Astrocyte (in vitro differentiated cells and primary cell): ENCODE measurements at regions not wholly inside any gene's neighbourhood (a gene's known extent, or its start where the extent isn't known, plus 50 kb on each side); places are given as distances from the start of the nearest gene placed in this dataset.

Experiments used
- DNase-seq: peaks from one replicate; pipeline ENCODE4 v3.0.0-alpha.2; 2010; ENCODE audit warnings: low read depth
- FAIRE-seq: peaks from 2 replicates; lab custom pipeline; 2011; peaks lifted over from hg19 to GRCh38; lab: Jason Lieb, UNC
- H2AFZ ChIP-seq: 2 replicates; pipeline ENCODE4 v1.6.0; 2012; ENCODE audit warnings: low read depth, low read length, inconsistent platforms
- H3K27ac ChIP-seq: 2 replicates; pipeline ENCODE4 v1.5.1; 2011; ENCODE audit warnings: low read depth, low read length, inconsistent platforms
- H3K27me3 ChIP-seq: 2 replicates; pipeline ENCODE4 v1.6.0; 2011; ENCODE audit warnings: low read length, inconsistent platforms; ENCODE audit not compliant: insufficient read depth
- H3K36me3 ChIP-seq: 2 replicates; pipeline ENCODE4 v1.5.1; 2011; ENCODE audit warnings: low read length, inconsistent platforms; ENCODE audit not compliant: insufficient read depth
- H3K4me1 ChIP-seq: 2 replicates; pipeline ENCODE4 v1.5.1; 2011; ENCODE audit warnings: low read length, inconsistent platforms; ENCODE audit not compliant: insufficient read depth
- H3K4me2 ChIP-seq: 2 replicates; pipeline ENCODE4 v1.6.0; 2012; ENCODE audit warnings: low read length, inconsistent platforms
- H3K4me3 ChIP-seq: 2 replicates; pipeline ENCODE4 v1.5.1; 2011; ENCODE audit warnings: low read depth, mild to moderate bottlenecking, low read length, inconsistent platforms; ENCODE audit not compliant: insufficient read depth
- H3K79me2 ChIP-seq: 2 replicates; pipeline ENCODE4 v1.6.0; 2012; ENCODE audit warnings: mild to moderate bottlenecking, low read length, inconsistent platforms; ENCODE audit not compliant: insufficient read depth
- H3K9ac ChIP-seq: 2 replicates; pipeline ENCODE4 v1.6.0; 2012; ENCODE audit warnings: mild to moderate bottlenecking, low read length, inconsistent platforms
- H3K9me3 ChIP-seq: 2 replicates; pipeline ENCODE4 v1.5.1; 2012; ENCODE audit warnings: low read depth, mild to moderate bottlenecking, low read length, inconsistent platforms; ENCODE audit not compliant: insufficient read depth
- H4K20me1 ChIP-seq: 2 replicates; pipeline ENCODE4 v1.6.0; 2012; ENCODE audit warnings: low read length, inconsistent platforms; ENCODE audit not compliant: insufficient read depth
- H3K27ac Mint-ChIP-seq: one replicate; pipeline ENCODE4 v1.8.0; 2021; ENCODE audit warnings: mild to moderate bottlenecking, mixed read lengths; ENCODE audit not compliant: unreplicated experiment
- H3K27me3 Mint-ChIP-seq: one replicate; pipeline ENCODE4 v1.8.0; 2021; ENCODE audit warnings: low read depth, mixed read lengths; ENCODE audit not compliant: unreplicated experiment
- H3K36me3 Mint-ChIP-seq: one replicate; pipeline ENCODE4 v1.8.0; 2021; ENCODE audit warnings: low read depth, mixed read lengths; ENCODE audit not compliant: unreplicated experiment
- H3K4me1 Mint-ChIP-seq: one replicate; pipeline ENCODE4 v1.8.0; 2021; ENCODE audit warnings: low read depth, mixed read lengths; ENCODE audit not compliant: unreplicated experiment
- H3K4me3 Mint-ChIP-seq: one replicate; pipeline ENCODE4 v1.8.0; 2021; ENCODE audit warnings: mild to moderate bottlenecking, moderate library complexity, mixed read lengths; ENCODE audit not compliant: unreplicated experiment
- H3K9me3 Mint-ChIP-seq: one replicate; pipeline ENCODE4 v1.8.0; 2021; ENCODE audit warnings: mild to moderate bottlenecking, mixed read lengths; ENCODE audit not compliant: unreplicated experiment
- CTCF ChIP-seq: IDR thresholded peaks from 2 replicates; pipeline ENCODE4 v1.5.1; 2011; ENCODE audit warnings: low read depth, mild to moderate bottlenecking, inconsistent platforms, low read length, moderate library complexity; ENCODE audit not compliant: insufficient read depth
- EZH2 ChIP-seq: IDR thresholded peaks from 2 replicates; pipeline ENCODE4 v1.6.1; 2012; ENCODE audit warnings: mild to moderate bottlenecking, low read length, inconsistent platforms; ENCODE audit not compliant: insufficient read depth

- H3K27me3 ChIP-seq: no peaks in the 10 kb centered on the region
- Mint-ChIP-seq H3K9me3 (peaks cover 8% of the 10 kb centered on the region), H3K27ac (peak overlapping the region; percentile 70), H3K4me1 (peaks cover 37% of the 10 kb centered on the region), H3K36me3 (peaks cover 3% of the 10 kb centered on the region), H3K4me3 (no peak overlapping the region), H3K27me3 (no peaks in the 10 kb centered on the region)
- H3K27ac ChIP-seq: no peak overlapping the region
- no peak for DNase-seq
- no peaks in the 10 kb centered on the region for H3K36me3 ChIP-seq
- peaks cover 5% of the 10 kb centered on the region for H3K4me1 ChIP-seq
- FAIRE-seq: no peak
- H3K79me2 ChIP-seq: no peaks in the 10 kb centered on the region
- H3K4me3 ChIP-seq: no peak overlapping the region
- no peak overlapping the region for H3K9ac ChIP-seq
- H2AFZ ChIP-seq: no peak overlapping the region
- H4K20me1 ChIP-seq: no peaks in the 10 kb centered on the region
- no peaks in the 10 kb centered on the region for H3K9me3 ChIP-seq
- H3K4me2 ChIP-seq: no peak overlapping the region
- TF ChIP-seq CTCF: no peak
- TF ChIP-seq EZH2: no peak
These were observed 168.0 kb downstream of the EFNB2 start for GRCh38 chr13:106367361-106367971.

GRCh38 chr13:106362707-106363106 lies 172.8 kb downstream of the EFNB2 start:
- no peak for DNase-seq
- H3K4me1 Mint-ChIP-seq: peaks cover 17% of the 10 kb centered on the region

More at GRCh38 chr13:106362707-106363106, 172.8 kb downstream of the EFNB2 start:
- H3K4me3 Mint-ChIP-seq: no peak overlapping the region
- no peak overlapping the region for H3K9ac ChIP-seq
- H3K9me3 ChIP-seq: no peaks in the 10 kb centered on the region
- no peak overlapping the region for H3K27ac ChIP-seq
- no peak overlapping the region for H2AFZ ChIP-seq
- H3K36me3 Mint-ChIP-seq: peaks cover 3% of the 10 kb centered on the region
- no peaks in the 10 kb centered on the region for H3K27me3 Mint-ChIP-seq
- TF ChIP-seq CTCF (no peak), EZH2 (no peak)
- no peak overlapping the region for H3K4me2 ChIP-seq
- H3K4me1 ChIP-seq: no peaks in the 10 kb centered on the region
- H3K9me3 Mint-ChIP-seq: peaks cover 8% of the 10 kb centered on the region
- H3K27ac Mint-ChIP-seq: no peak overlapping the region
- FAIRE-seq: no peak
- H3K36me3 ChIP-seq: no peaks in the 10 kb centered on the region
- no peaks in the 10 kb centered on the region for H3K27me3 ChIP-seq
- no peak overlapping the region for H3K4me3 ChIP-seq
- no peaks in the 10 kb centered on the region for H4K20me1 ChIP-seq
- H3K79me2 ChIP-seq: no peaks in the 10 kb centered on the region
